HEK293 (cell line): ENCODE measurements at regions not wholly inside any gene's neighbourhood (a gene's known extent, or its start where the extent isn't known, plus 50 kb on each side); places are given as distances from the start of the nearest gene placed in this dataset.

Experiments used
- TCF7L2 ChIP-seq: IDR thresholded peaks from 2 replicates; pipeline ENCODE4 v1.6.1; 2011; ENCODE audit warnings: low read depth, mild to moderate bottlenecking, inconsistent platforms, low read length, moderate library complexity, borderline replicate concordance
- TF ChIP-seq, protein P1 (sequence below): fragments of 450-650 bp; formaldehyde crosslinking; conservative IDR thresholded peaks from 2 replicates; pipeline ENCODE4 v1.5.1; 2016; ENCODE audit warnings: low read depth, missing biosample characterization, missing genetic modification characterization

GRCh38 chr7:22936246-22936645, 77.7 kb downstream of the HYCC1 start:
- TF ChIP-seq, protein P1, sequence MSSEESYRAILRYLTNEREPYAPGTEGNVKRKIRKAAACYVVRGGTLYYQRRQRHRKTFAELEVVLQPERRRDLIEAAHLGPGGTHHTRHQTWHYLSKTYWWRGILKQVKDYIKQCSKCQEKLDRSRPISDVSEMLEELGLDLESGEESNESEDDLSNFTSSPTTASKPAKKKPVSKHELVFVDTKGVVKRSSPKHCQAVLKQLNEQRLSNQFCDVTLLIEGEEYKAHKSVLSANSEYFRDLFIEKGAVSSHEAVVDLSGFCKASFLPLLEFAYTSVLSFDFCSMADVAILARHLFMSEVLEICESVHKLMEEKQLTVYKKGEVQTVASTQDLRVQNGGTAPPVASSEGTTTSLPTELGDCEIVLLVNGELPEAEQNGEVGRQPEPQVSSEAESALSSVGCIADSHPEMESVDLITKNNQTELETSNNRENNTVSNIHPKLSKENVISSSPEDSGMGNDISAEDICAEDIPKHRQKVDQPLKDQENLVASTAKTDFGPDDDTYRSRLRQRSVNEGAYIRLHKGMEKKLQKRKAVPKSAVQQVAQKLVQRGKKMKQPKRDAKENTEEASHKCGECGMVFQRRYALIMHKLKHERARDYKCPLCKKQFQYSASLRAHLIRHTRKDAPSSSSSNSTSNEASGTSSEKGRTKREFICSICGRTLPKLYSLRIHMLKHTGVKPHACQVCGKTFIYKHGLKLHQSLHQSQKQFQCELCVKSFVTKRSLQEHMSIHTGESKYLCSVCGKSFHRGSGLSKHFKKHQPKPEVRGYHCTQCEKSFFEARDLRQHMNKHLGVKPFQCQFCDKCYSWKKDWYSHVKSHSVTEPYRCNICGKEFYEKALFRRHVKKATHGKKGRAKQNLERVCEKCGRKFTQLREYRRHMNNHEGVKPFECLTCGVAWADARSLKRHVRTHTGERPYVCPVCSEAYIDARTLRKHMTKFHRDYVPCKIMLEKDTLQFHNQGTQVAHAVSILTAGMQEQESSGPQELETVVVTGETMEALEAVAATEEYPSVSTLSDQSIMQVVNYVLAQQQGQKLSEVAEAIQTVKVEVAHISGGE: no peak
- TF ChIP-seq TCF7L2: no peak
